ENCODE measurements at regions not wholly inside any gene's neighbourhood (a gene's known extent, or its start where the extent isn't known, plus 50 kb on each side); places are given as distances from the start of the nearest gene placed in this dataset.

- DNase-seq: no peak
Observed at GRCh38 chr10:30531751-30532530, 97.6 kb downstream of the LYZL2 start.

GRCh38 chr10:30529373-30529998 is 95.5 kb downstream of the MAP3K8 start:
- no peak for DNase-seq

GRCh38 chr10:30528429-30528786 is 94.4 kb downstream of the MAP3K8 start:
- DNase-seq: no peak

- no peak for DNase-seq
Observed at GRCh38 chr10:30527623-30528428, 93.8 kb downstream of the MAP3K8 start.

GRCh38 chr10:30522661-30523078 is 88.7 kb downstream of the MAP3K8 start:
- DNase-seq: peak; percentile 30

- DNase-seq: no peak
Observed at GRCh38 chr10:30518907-30519306, 84.9 kb downstream of the MAP3K8 start.
